GM10266 (cell line): ENCODE measurements at regions not wholly inside any gene's neighbourhood (a gene's known extent, or its start where the extent isn't known, plus 50 kb on each side); places are given as distances from the start of the nearest gene placed in this dataset.

Experiments
- DNase-seq: peaks from one replicate; pipeline ENCODE4 v3.0.0; 2012; ENCODE audit errors: extremely low spot score
- TF ChIP-seq, protein P1 (sequence below): IDR thresholded peaks from 2 replicates; pipeline ENCODE4 v1.5.1; 2012; ENCODE audit warnings: mild to moderate bottlenecking, low read depth; ENCODE audit not compliant: control insufficient read depth, insufficient read depth; ENCODE audit errors: missing control alignments

DNA sequence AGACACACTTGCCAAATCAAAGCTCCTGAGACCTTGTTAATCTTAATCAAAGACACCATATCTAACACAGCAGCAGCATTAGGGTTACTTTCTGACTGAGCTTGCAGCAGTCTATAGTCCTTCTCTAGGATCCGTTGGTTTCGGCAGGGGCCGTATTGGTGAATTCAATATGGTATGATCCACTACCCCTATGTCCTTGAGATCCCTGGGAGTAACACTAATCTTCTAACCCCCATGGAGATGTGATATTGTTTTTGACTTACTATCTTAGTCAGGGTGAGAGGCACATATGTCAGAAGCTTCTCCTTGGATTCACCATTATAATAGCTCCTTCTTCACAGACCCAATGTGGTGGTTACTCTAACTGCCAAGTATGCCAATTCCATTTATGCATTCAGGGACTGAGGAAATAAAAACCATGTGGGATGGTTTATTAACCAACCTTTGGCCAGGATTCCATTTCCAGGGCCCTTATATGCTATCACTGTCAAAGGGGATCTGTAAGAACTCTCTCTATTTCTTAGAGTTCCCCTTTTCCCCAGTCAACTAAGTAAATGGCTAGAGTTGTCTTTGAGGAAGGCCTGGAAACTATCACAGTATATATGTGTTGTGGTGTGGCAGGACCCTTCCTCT lies 673.6 kb upstream of the USP24 start:
- TF ChIP-seq, protein P1, sequence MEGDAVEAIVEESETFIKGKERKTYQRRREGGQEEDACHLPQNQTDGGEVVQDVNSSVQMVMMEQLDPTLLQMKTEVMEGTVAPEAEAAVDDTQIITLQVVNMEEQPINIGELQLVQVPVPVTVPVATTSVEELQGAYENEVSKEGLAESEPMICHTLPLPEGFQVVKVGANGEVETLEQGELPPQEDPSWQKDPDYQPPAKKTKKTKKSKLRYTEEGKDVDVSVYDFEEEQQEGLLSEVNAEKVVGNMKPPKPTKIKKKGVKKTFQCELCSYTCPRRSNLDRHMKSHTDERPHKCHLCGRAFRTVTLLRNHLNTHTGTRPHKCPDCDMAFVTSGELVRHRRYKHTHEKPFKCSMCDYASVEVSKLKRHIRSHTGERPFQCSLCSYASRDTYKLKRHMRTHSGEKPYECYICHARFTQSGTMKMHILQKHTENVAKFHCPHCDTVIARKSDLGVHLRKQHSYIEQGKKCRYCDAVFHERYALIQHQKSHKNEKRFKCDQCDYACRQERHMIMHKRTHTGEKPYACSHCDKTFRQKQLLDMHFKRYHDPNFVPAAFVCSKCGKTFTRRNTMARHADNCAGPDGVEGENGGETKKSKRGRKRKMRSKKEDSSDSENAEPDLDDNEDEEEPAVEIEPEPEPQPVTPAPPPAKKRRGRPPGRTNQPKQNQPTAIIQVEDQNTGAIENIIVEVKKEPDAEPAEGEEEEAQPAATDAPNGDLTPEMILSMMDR, result no peak

DNA sequence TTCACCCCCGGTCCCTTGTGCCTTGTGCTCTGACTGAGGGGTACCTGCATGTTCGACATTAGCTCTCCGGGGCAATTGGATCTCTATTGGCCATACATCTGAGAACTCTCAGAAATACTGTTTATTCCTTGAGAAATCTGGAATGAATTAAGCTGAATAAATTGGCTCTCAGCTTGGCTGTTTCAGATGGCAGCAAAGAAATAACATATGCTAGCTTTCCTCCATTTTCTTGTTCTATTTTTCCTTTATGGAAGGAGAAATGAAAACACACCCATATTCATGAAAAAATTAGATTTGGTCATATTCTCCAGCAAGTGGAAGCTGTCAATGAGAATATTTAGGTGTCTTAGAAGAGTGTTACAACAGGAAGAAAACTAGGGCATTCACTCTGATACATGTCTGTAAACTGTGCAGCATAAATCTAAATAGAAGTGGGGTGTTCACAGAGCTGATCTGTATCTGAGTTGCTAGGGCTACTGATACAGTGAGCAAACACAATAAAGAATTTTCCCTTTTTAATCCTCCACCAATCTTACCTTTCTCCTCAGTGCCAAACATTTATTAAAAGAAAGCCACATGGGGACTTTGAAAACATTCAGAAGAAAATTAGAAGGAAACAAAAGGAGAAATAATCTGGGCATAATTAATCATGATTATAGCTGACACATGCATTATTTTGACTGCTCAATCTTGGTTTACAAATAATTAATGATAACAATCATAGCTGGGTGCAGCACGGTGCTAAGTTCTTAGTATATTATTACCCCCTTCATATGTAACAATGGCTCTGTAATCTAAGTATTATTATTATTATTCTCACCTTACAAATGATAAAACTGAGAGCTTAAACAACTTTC lies 671.9 kb upstream of the USP24 start:
- DNase-seq, result no peak
- TF ChIP-seq, protein P1, result no peak

More for the DNA sequence above, 673.6 kb upstream of the USP24 start:
- DNase-seq, result no peak

DNA sequence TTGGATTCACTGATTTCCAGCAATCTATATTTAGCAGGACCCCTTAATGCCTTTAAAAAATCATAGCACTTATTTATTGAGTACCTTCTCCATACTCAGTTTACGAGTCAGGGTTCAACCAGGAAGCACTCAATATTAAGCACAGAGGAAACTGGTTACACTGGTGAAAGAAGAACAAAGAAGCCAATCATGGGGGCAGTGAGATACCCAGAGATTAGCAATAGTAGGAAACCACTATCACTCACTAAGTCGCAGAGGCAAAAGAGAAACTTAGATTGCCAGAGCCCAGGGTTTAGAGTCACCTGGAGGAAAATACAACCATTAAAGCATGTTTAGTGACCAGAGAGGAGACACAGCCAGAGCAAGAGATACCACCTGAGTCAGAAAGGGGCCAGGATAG lies 670.5 kb upstream of the USP24 start:
- TF ChIP-seq, protein P1, result no peak
- DNase-seq, result no peak

DNA sequence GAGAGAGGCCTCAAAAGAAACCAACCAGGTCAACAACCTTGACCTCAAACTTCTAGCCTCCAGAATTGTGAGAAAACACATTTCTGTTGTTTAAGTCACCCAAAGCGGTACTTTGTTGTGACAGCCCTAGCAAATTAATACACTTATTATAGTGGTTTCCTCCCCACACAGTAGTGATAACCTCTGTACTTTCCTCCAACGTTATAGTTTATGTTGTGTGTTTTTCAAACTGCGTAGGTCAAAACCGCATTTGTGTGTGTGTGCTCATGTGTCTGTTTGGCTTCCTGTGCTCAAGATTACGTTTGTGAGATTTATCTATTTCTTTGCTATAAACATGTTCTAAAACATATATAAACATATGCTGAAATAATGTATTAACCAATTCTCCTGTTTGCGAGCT lies 667.8 kb upstream of the USP24 start:
- no peak for DNase-seq
- TF ChIP-seq, protein P1, result no peak

DNA sequence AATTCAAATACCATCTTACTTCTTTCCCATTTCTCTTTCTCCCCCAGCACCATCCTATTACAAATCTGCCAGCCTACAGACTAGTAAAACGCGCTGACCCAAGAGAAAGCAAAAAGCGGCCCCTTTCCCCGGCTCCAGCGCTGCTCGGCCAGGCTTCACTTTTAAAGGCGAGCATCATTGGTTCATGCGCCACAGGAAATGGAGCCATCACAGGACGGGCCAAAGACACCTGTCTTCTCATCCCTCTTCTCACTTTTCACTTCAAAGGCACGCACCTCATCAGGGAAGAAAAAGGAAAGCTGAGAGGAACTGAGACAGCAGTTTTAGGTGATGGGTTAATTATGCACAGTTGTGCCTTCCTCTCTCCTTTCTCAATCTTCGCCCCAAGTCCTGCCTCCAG lies 664.2 kb upstream of the USP24 start:
- DNase-seq, result no peak
- TF ChIP-seq, protein P1, result no peak

DNA sequence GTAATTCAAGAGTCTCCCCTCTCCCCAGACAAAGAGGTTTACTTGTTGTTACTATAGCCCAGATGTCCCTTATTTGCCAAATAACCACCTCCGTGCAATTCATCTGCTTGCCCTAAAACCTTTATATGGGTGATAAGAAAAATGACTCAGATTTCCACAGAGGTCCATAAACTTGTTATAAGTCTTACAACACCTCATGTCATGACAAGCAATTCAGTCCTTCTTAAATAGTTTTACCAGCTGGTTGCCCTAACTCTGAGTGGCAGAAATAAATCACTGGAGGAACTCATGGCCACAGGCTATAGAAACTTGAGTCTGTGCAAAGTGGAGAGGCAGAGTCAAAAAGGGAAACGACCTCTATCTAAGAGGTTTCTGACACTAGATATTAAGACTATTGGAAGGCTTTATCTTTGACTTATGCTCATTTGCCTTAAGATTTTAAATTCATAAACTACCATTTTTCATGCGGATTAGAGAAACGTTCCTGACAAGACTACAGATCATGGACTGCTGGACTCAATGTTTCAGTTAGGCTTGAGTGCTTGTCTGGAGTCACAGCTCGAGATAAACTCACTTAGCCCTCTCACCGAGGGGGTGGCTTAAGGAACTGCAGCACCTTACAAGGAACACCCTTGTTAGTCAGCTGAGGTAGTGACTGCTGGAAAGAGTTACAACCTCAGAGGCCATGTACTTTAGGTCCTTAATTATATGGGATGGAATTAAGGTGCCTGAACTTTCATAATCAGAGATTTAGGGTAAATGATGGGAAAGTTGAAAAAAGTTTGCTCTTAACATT lies 662.5 kb upstream of the USP24 start:
- no peak for DNase-seq
- TF ChIP-seq, protein P1, result no peak
